ENCODE measurements at regions not wholly inside any gene's neighbourhood (a gene's known extent, or its start where the extent isn't known, plus 50 kb on each side); places are given as distances from the start of the nearest gene placed in this dataset.

DNA sequence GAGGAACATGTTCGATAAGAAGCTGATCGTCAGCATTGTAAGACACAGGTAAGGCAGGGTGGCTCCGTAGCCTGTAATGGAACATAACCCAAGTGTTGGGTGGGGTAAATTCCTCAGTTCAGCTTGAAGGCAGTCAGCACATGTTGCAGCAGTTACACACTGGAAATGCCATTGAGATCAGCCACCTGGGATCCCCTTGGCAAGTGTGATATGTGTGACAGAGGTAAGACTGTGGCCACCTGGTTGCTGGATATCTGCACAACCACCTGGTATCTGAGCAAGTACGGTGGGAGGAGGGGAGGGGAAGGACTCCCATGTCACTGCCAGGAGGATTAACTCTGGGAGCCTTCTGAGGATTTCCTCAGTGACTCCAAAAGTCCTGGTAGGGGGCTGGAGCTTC lies 158.0 kb upstream of the CAND1 start:
- TF ChIP-seq, protein P1, sequence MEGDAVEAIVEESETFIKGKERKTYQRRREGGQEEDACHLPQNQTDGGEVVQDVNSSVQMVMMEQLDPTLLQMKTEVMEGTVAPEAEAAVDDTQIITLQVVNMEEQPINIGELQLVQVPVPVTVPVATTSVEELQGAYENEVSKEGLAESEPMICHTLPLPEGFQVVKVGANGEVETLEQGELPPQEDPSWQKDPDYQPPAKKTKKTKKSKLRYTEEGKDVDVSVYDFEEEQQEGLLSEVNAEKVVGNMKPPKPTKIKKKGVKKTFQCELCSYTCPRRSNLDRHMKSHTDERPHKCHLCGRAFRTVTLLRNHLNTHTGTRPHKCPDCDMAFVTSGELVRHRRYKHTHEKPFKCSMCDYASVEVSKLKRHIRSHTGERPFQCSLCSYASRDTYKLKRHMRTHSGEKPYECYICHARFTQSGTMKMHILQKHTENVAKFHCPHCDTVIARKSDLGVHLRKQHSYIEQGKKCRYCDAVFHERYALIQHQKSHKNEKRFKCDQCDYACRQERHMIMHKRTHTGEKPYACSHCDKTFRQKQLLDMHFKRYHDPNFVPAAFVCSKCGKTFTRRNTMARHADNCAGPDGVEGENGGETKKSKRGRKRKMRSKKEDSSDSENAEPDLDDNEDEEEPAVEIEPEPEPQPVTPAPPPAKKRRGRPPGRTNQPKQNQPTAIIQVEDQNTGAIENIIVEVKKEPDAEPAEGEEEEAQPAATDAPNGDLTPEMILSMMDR (IDR thresholded peaks at IDR 0.05) = no peak
- TF ChIP-seq POLR2A (IDR thresholded peaks at IDR 0.05) = no peak
